HEK293T (cell line): ENCODE measurements at regions not wholly inside any gene's neighbourhood (a gene's known extent, or its start where the extent isn't known, plus 50 kb on each side); places are given as distances from the start of the nearest gene placed in this dataset.

Source experiments
- ARNT ChIP-seq: fragments of 450-650 bp; IDR thresholded peaks from 2 replicates; pipeline ENCODE4 v1.6.1; 2017; ENCODE audit warnings: mild to moderate bottlenecking
- BHLHE40 ChIP-seq: fragments of 450-650 bp; IDR thresholded peaks from 2 replicates; pipeline ENCODE4 v1.6.1; 2016; ENCODE audit warnings: mild to moderate bottlenecking, moderate library complexity, borderline replicate concordance
- CTBP1 ChIP-seq: fragments of 450-650 bp; IDR thresholded peaks from 2 replicates; pipeline ENCODE4 v1.6.1; 2016; ENCODE audit warnings: borderline replicate concordance
- ELF4 ChIP-seq: fragments of 450-650 bp; IDR thresholded peaks from 2 replicates; pipeline ENCODE4 v1.6.1; 2017; ENCODE audit warnings: antibody characterized with exemption
- FOXA1 ChIP-seq: fragments of 450-650 bp; IDR thresholded peaks from 2 replicates; pipeline ENCODE4 v1.6.1; 2016; ENCODE audit warnings: mild to moderate bottlenecking
- FOXK2 ChIP-seq: fragments of 450-650 bp; IDR thresholded peaks from 2 replicates; pipeline ENCODE4 v1.6.1; 2016; ENCODE audit warnings: mild to moderate bottlenecking
- FOXM1 ChIP-seq: fragments of 450-650 bp; IDR thresholded peaks from 2 replicates; pipeline ENCODE4 v1.6.1; 2017; ENCODE audit warnings: mild to moderate bottlenecking, borderline replicate concordance
- HDGF ChIP-seq: fragments of 450-650 bp; IDR thresholded peaks from 2 replicates; pipeline ENCODE4 v1.6.1; 2017; ENCODE audit warnings: antibody characterized with exemption, borderline replicate concordance
- L3MBTL2 ChIP-seq: fragments of 450-650 bp; conservative IDR thresholded peaks from 2 replicates; pipeline ENCODE4 v1.6.1; 2016; ENCODE audit warnings: mild to moderate bottlenecking
- LEF1 ChIP-seq: fragments of 450-650 bp; IDR thresholded peaks from 2 replicates; pipeline ENCODE4 v1.6.1; 2017; ENCODE audit warnings: mild to moderate bottlenecking, borderline replicate concordance
- SP1 ChIP-seq: fragments of 450-650 bp; IDR thresholded peaks from 2 replicates; pipeline ENCODE4 v1.6.1; 2017
- SUZ12 ChIP-seq: fragments of 450-650 bp; IDR thresholded peaks from 2 replicates; pipeline ENCODE4 v1.6.1; 2016; ENCODE audit warnings: mild to moderate bottlenecking
- TARDBP ChIP-seq: fragments of 450-650 bp; IDR thresholded peaks from 2 replicates; pipeline ENCODE4 v1.6.1; 2016
- TF ChIP-seq, protein P1 (sequence below): fragments of 450-650 bp; IDR thresholded peaks from 2 replicates; pipeline ENCODE4 v1.6.1; 2016

GRCh38 chrX:7640392-7640791 is 202.6 kb upstream of the VCX start:
- TF ChIP-seq FOXK2 (no peak), FOXM1 (no peak), BHLHE40 (no peak), LEF1 (no peak), SUZ12 (no peak), TARDBP (no peak), FOXA1 (no peak), CTBP1 (no peak), HDGF (no peak), ELF4 (no peak), ARNT (no peak), SP1 (no peak), L3MBTL2 (no peak)
- TF ChIP-seq, protein P1, sequence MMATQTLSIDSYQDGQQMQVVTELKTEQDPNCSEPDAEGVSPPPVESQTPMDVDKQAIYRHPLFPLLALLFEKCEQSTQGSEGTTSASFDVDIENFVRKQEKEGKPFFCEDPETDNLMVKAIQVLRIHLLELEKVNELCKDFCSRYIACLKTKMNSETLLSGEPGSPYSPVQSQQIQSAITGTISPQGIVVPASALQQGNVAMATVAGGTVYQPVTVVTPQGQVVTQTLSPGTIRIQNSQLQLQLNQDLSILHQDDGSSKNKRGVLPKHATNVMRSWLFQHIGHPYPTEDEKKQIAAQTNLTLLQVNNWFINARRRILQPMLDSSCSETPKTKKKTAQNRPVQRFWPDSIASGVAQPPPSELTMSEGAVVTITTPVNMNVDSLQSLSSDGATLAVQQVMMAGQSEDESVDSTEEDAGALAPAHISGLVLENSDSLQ = no peak
